ENCODE measurements at regions not wholly inside any gene's neighbourhood (a gene's known extent, or its start where the extent isn't known, plus 50 kb on each side); places are given as distances from the start of the nearest gene placed in this dataset.
"Not testable (repeated sequence)": the region's sequence is repeated elsewhere in the genome, so short reads cannot be mapped to it uniquely, and the experiment has no call there.

DNA sequence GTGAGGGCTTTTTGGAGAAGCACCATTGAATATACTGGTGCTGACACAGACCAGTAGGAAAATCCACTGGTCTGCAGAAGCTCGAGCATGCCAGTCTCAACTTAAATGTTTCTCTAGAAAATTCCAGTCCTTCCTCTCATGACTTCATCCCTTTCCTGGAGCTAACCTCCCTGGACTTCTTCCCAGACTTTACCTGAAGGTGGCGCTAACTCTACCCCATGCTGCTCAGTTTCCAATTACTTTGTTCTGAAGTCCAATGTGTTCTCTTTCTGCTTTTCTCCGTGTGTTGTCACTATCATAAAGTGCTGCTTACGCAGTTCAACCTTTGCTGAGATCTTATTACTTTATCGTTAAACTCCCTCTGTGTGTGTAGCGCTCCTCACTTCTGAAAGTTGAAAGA is 158.4 kb downstream of the ZNF37A start:
- H3K27ac ChIP-seq (ENCODE audit: low read depth in 1 of 2, low read length in 2 of 2); H4K20me1 ChIP-seq (ENCODE audit: insufficient read depth, low read length); H2AFZ ChIP-seq (ENCODE audit: insufficient read depth, low read depth, low read length, poor library complexity, severe bottlenecking); H3K4me1 Mint-ChIP-seq; H3K4me2 ChIP-seq (replicated peaks; ENCODE audit: extremely low read depth, low read length, poor library complexity, severe bottlenecking); intact Hi-C loops (cut with micrococcal nuclease); DNase-seq; H3K4me3 ChIP-seq (replicated peaks in 1 of 3; ENCODE audit: low read depth in 2 of 3, low read length in 3 of 3); H3K27me3 Mint-ChIP-seq (ENCODE audit: low read depth in 3 of 3); H3K4me1 ChIP-seq (ENCODE audit: control insufficient read depth in 1 of 2, insufficient read depth in 2 of 2, low read length in 2 of 2); H3K9ac ChIP-seq (ENCODE audit: insufficient read depth, low read length, poor library complexity, severe bottlenecking); H3K27ac Mint-ChIP-seq; H3K36me3 Mint-ChIP-seq; H3K36me3 ChIP-seq (replicated peaks in 1 of 2; ENCODE audit: control insufficient read depth in 1 of 2, insufficient read depth in 2 of 2, low read length in 2 of 2); H3K27me3 ChIP-seq (ENCODE audit: control insufficient read depth in 2 of 2, insufficient read depth in 2 of 2, low read length in 2 of 2); H3K79me2 ChIP-seq (ENCODE audit: insufficient read depth, low read length); H3K4me3 Mint-ChIP-seq: not testable (repeated sequence)
- H3K9me3 Mint-ChIP-seq = peaks cover 11 to 27% (median 18%) of the 10 kb centered on the region in 7 donors
- H3K9me3 ChIP-seq (replicated peaks in 1 of 2; ENCODE audit: control insufficient read depth in 1 of 2, insufficient read depth in 1 of 2, low read length in 2 of 2) = peaks cover 4 to 22% of the 10 kb centered on the region in 2 donors
- WGBS (ENCODE audit: insufficient coverage) = no CpG with 5 or more reads among the region's 6 CpGs

DNA sequence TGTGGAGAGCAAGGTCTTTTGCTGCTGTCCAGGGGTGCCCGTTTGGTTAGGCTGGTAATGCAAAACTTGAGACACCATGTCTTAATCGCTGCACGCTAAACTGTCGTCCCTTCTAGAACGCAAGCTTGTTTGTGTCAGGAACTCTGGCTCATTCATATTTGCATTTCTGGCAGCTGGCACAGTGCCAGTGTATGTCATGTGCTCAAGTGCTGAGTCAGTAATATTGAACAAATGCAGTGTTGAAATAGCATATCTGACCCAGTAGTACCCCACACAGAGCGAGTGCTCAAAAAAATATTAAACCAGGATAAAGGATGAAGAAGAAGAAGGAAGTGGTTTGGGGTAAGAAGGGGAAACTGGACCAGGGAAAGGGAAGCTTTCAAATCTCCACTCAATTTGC is 173.4 kb downstream of the ZNF37A start:
- H3K27ac Mint-ChIP-seq; H3K4me2 ChIP-seq (replicated peaks; ENCODE audit: extremely low read depth, low read length, poor library complexity, severe bottlenecking); H3K36me3 ChIP-seq (replicated peaks in 1 of 2; ENCODE audit: control insufficient read depth in 1 of 2, insufficient read depth in 2 of 2, low read length in 2 of 2); H3K27ac ChIP-seq (ENCODE audit: low read depth in 1 of 2, low read length in 2 of 2); H3K36me3 Mint-ChIP-seq; H3K4me1 Mint-ChIP-seq; H3K4me1 ChIP-seq (ENCODE audit: control insufficient read depth in 1 of 2, insufficient read depth in 2 of 2, low read length in 2 of 2); H3K79me2 ChIP-seq (ENCODE audit: insufficient read depth, low read length); H3K27me3 ChIP-seq (ENCODE audit: control insufficient read depth in 2 of 2, insufficient read depth in 2 of 2, low read length in 2 of 2); H3K27me3 Mint-ChIP-seq (ENCODE audit: low read depth in 3 of 3); H3K4me3 Mint-ChIP-seq; intact Hi-C loops (cut with micrococcal nuclease); DNase-seq; H3K9ac ChIP-seq (ENCODE audit: insufficient read depth, low read length, poor library complexity, severe bottlenecking); H2AFZ ChIP-seq (ENCODE audit: insufficient read depth, low read depth, low read length, poor library complexity, severe bottlenecking); H3K4me3 ChIP-seq (replicated peaks in 1 of 3; ENCODE audit: low read depth in 2 of 3, low read length in 3 of 3); H4K20me1 ChIP-seq (ENCODE audit: insufficient read depth, low read length): not testable (repeated sequence)
- 86% methylated on average over 1 of the region's 6 CpGs for WGBS (ENCODE audit: insufficient coverage)
- peaks cover 5 to 22% (median 17%) of the 10 kb centered on the region in 7 donors for H3K9me3 Mint-ChIP-seq
- peaks cover 4 to 12% of the 10 kb centered on the region in 2 donors for H3K9me3 ChIP-seq (replicated peaks in 1 of 2; ENCODE audit: control insufficient read depth in 1 of 2, insufficient read depth in 1 of 2, low read length in 2 of 2)

DNA sequence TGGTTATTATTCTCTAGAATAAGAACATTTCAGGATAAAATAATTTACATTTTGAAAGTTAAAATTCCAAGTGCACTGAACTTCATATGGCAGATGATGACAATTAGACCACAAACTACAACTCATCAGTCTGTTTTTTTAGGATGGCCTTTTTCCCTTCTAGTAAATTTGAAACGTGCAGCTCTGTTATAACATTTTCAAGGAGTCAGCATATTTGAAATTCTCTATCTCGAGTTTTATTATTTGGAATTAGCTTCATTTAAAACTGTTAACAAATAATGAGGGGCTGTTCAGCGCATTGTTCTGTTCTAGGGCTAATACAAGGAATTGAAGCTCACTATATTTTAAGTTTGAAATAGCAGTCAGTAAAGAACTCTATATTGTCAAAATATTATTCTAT is 176.9 kb downstream of the ZNF37A start:
- H3K4me3 Mint-ChIP-seq; H3K27me3 ChIP-seq (ENCODE audit: control insufficient read depth in 2 of 2, insufficient read depth in 2 of 2, low read length in 2 of 2); H3K27ac ChIP-seq (ENCODE audit: low read depth in 1 of 2, low read length in 2 of 2); H3K36me3 Mint-ChIP-seq; H3K9ac ChIP-seq (ENCODE audit: insufficient read depth, low read length, poor library complexity, severe bottlenecking); H3K4me1 ChIP-seq (ENCODE audit: control insufficient read depth in 1 of 2, insufficient read depth in 2 of 2, low read length in 2 of 2); H4K20me1 ChIP-seq (ENCODE audit: insufficient read depth, low read length); DNase-seq; H3K27ac Mint-ChIP-seq; intact Hi-C loops (cut with micrococcal nuclease); H3K4me3 ChIP-seq (replicated peaks in 1 of 3; ENCODE audit: low read depth in 2 of 3, low read length in 3 of 3); H3K27me3 Mint-ChIP-seq (ENCODE audit: low read depth in 3 of 3); H3K36me3 ChIP-seq (replicated peaks in 1 of 2; ENCODE audit: control insufficient read depth in 1 of 2, insufficient read depth in 2 of 2, low read length in 2 of 2); H3K4me2 ChIP-seq (replicated peaks; ENCODE audit: extremely low read depth, low read length, poor library complexity, severe bottlenecking); H3K4me1 Mint-ChIP-seq; H2AFZ ChIP-seq (ENCODE audit: insufficient read depth, low read depth, low read length, poor library complexity, severe bottlenecking); H3K79me2 ChIP-seq (ENCODE audit: insufficient read depth, low read length): not testable (repeated sequence)
- WGBS (ENCODE audit: insufficient coverage) = no CpG with 5 or more reads among the region's 3 CpGs
- H3K9me3 ChIP-seq (replicated peaks in 1 of 2; ENCODE audit: control insufficient read depth in 1 of 2, insufficient read depth in 1 of 2, low read length in 2 of 2) = peaks cover 4 to 11% of the 10 kb centered on the region in 2 donors
- peaks cover 2 to 24% (median 15%) of the 10 kb centered on the region in 7 donors for H3K9me3 Mint-ChIP-seq

DNA sequence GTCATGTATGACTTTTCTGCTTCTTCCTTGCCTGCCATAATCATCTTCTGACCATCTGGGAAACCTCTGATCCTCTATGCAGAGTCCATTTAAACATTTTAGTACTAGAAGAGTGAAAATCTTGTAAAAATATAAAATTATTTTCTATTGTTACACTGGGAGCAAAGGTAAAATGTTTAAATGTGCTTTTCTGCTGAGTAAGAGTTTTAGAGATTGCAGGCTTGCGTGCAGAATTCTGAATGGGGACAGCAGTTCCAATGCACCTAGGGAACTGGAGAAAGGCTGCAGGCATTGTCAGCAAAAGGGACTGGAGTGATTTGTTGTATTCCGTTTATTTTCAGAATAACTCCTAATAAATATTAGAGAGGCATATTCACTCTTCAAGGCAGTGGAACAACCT is 180.7 kb downstream of the ZNF37A start:
- H3K4me3 ChIP-seq (replicated peaks in 1 of 3; ENCODE audit: low read depth in 2 of 3, low read length in 3 of 3); H3K4me2 ChIP-seq (replicated peaks; ENCODE audit: extremely low read depth, low read length, poor library complexity, severe bottlenecking); H3K4me1 ChIP-seq (ENCODE audit: control insufficient read depth in 1 of 2, insufficient read depth in 2 of 2, low read length in 2 of 2); H3K27me3 ChIP-seq (ENCODE audit: control insufficient read depth in 2 of 2, insufficient read depth in 2 of 2, low read length in 2 of 2); H3K36me3 Mint-ChIP-seq; H3K79me2 ChIP-seq (ENCODE audit: insufficient read depth, low read length); H3K4me1 Mint-ChIP-seq; H3K4me3 Mint-ChIP-seq; H3K9ac ChIP-seq (ENCODE audit: insufficient read depth, low read length, poor library complexity, severe bottlenecking); H2AFZ ChIP-seq (ENCODE audit: insufficient read depth, low read depth, low read length, poor library complexity, severe bottlenecking); H3K27ac Mint-ChIP-seq; H3K9me3 ChIP-seq (replicated peaks in 1 of 2; ENCODE audit: control insufficient read depth in 1 of 2, insufficient read depth in 1 of 2, low read length in 2 of 2); DNase-seq; intact Hi-C loops (cut with micrococcal nuclease); H4K20me1 ChIP-seq (ENCODE audit: insufficient read depth, low read length); H3K27ac ChIP-seq (ENCODE audit: low read depth in 1 of 2, low read length in 2 of 2); H3K36me3 ChIP-seq (replicated peaks in 1 of 2; ENCODE audit: control insufficient read depth in 1 of 2, insufficient read depth in 2 of 2, low read length in 2 of 2); H3K27me3 Mint-ChIP-seq (ENCODE audit: low read depth in 3 of 3): not testable (repeated sequence)
- peaks cover 4 to 17% (median 11%) of the 10 kb centered on the region in 7 donors for H3K9me3 Mint-ChIP-seq
- WGBS (ENCODE audit: insufficient coverage) = no CpG with 5 or more reads among the region's 2 CpGs

Data from CD14-positive monocyte (primary cell).